ENCODE measurements at regions not wholly inside any gene's neighbourhood (a gene's known extent, or its start where the extent isn't known, plus 50 kb on each side); places are given as distances from the start of the nearest gene placed in this dataset.

- TF ChIP-seq POLR2AphosphoS5 (IDR thresholded peaks at IDR 0.05; ENCODE audit: low read depth, low read length) = no peak
- TF ChIP-seq SPI1 (IDR thresholded peaks at IDR 0.05; ENCODE audit: low read depth, low read length) = no peak
- no peak for TF ChIP-seq POLR2A (IDR thresholded peaks at IDR 0.05; ENCODE audit: low read depth, low read length)
- TF ChIP-seq TAF1 (IDR thresholded peaks at IDR 0.05; ENCODE audit: low read depth, low read length) = no peak
- no peak for TF ChIP-seq PAX5 (IDR thresholded peaks at IDR 0.05; ENCODE audit: insufficient read depth, low read length, severe bottlenecking)
- TF ChIP-seq POU2F2 (IDR thresholded peaks at IDR 0.05; ENCODE audit: low read depth, low read length) = no peak
These were observed 68.5 kb downstream of the NDUFS5 start for GRCh38 chr1:39094685-39095084.

All from GM12891 (cell line).